IgD-negative memory B cell (primary cell): ENCODE measurements at regions not wholly inside any gene's neighbourhood (a gene's known extent, or its start where the extent isn't known, plus 50 kb on each side); places are given as distances from the start of the nearest gene placed in this dataset.
A peak's percentile ranks its signal among the peaks of the same experiment; 100 is the strongest.

Source experiments
- H3K27ac Mint-ChIP-seq, 3 donors: one replicate each; pipeline ENCODE4 v1.8.0; 2020 to 2022; ENCODE audit warnings: mild to moderate bottlenecking in 3 of 3, mixed read lengths in 3 of 3, moderate library complexity in 1 of 3
- H3K27me3 Mint-ChIP-seq: one replicate; pipeline ENCODE4 v1.8.0; 2021; ENCODE audit warnings: mixed read lengths
- H3K36me3 Mint-ChIP-seq: one replicate; pipeline ENCODE4 v1.8.0; 2020; ENCODE audit warnings: mild to moderate bottlenecking, mixed read lengths
- H3K4me1 Mint-ChIP-seq, 3 donors: one replicate each; pipeline ENCODE4 v1.8.0; 2020 to 2022; ENCODE audit warnings: mixed read lengths in 3 of 3, mild to moderate bottlenecking in 1 of 3
- H3K4me3 Mint-ChIP-seq, 4 donors: one replicate each; pipeline ENCODE4 v1.8.0; 2020 to 2022; ENCODE audit warnings: mild to moderate bottlenecking in 4 of 4, mixed read lengths in 4 of 4, moderate library complexity in 3 of 4
- H3K9me3 Mint-ChIP-seq, 3 donors: one replicate each; pipeline ENCODE4 v1.8.0; 2020 to 2021; ENCODE audit warnings: mixed read lengths in 3 of 3, mild to moderate bottlenecking in 1 of 3

DNA sequence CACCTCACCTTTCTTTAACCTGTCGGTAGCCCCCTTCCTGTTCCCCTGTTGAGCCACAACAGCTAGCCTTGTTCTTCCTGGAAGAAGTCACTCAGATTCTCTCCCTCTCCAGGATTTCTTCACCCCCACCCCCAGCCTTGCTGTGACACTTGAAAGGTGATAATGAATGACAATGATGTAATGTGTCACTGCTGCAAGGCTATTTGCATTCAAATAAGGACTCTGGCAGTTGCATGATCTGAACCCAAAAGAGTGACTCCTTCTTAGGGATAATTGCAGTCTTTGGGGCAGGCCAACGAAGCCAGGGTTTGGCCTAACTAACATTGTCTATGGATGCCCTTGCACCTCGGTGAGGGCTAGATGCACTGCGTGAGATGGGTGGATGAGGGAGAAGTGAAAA, 154.4 kb upstream of the CLINT1 start:
- Mint-ChIP-seq H3K4me1 (no peaks in the 10 kb centered on the region), H3K9me3 (peaks cover 0 to 2% (median 0%) of the 10 kb centered on the region in 3 donors), H3K36me3 (no peaks in the 10 kb centered on the region), H3K4me3 (no peak overlapping the region), H3K27ac (no peak overlapping the region), H3K27me3 (peaks cover 17% of the 10 kb centered on the region)

DNA sequence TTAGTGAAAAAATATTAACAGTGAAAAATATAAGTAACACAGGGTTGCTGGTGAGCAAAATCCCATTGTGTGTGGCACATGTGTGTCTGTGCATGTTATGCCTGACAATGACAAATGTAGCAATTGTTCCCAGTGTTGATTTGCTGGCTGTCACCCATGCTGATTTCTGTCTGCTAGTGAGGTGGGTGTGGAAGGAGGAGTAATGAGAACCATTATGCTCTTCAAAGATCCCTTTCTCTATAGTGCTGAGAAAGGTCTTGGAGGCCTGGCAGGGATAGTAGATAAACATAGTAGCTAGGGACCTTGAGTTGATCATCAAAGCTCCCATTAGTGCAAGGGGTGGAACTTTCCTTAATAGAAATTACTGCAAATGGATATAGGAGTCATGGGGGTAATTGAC, 152.5 kb upstream of the CLINT1 start:
- Mint-ChIP-seq H3K36me3 (no peaks in the 10 kb centered on the region), H3K4me3 (no peak overlapping the region), H3K9me3 (peaks cover 0 to 2% (median 0%) of the 10 kb centered on the region in 3 donors), H3K4me1 (no peaks in the 10 kb centered on the region), H3K27me3 (peaks cover 15% of the 10 kb centered on the region), H3K27ac (no peak overlapping the region)

DNA sequence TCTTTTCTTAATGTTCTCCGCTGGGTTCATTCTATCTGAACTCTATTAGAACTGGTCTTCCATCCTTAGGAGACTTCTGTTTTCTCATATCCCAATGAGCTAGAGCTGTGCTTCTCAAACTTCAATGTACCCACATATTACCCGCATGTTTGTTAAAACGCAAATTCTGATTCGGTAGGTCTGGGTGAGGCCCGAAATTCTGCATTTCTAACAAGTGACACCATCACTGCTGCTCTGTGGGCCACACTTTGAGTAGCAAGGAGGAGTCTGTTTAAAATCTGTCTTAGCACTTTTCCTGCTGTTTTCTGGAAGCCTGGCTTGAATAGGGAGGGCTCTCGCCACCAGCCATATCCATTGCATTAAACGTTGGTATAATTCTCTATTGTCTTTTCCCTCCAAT, 151.9 kb upstream of the CLINT1 start:
- Mint-ChIP-seq H3K4me1 (no peaks in the 10 kb centered on the region), H3K36me3 (no peaks in the 10 kb centered on the region), H3K4me3 (no peak overlapping the region), H3K27ac (no peak overlapping the region), H3K27me3 (peaks cover 12% of the 10 kb centered on the region), H3K9me3 (peaks cover 0 to 2% (median 0%) of the 10 kb centered on the region in 3 donors)

DNA sequence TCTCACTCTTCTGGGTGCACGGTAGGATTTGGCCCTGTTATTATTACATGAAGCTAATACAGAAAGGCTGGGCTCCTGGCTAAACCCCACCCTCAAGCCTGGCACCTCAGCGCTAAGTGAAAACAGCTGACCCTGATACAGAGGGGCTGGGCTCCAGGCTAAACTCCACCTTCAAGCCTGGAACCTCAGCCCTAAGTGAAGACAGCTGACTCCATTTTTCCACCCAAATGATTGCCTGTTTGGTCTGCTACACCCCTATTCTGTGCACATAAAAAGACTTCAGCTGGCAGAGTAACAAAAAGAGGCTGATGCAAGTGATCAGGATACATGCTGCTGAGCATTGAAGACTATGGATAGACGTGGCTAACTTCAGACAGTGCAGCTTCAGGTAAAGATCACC, 148.4 kb upstream of the CLINT1 start:
- H3K4me1 Mint-ChIP-seq: no peaks in the 10 kb centered on the region
- H3K9me3 Mint-ChIP-seq: no peaks in the 10 kb centered on the region
- no peak overlapping the region for H3K4me3 Mint-ChIP-seq
- no peaks in the 10 kb centered on the region for H3K36me3 Mint-ChIP-seq
- no peak overlapping the region for H3K27ac Mint-ChIP-seq
- H3K27me3 Mint-ChIP-seq: peaks cover 7% of the 10 kb centered on the region

DNA sequence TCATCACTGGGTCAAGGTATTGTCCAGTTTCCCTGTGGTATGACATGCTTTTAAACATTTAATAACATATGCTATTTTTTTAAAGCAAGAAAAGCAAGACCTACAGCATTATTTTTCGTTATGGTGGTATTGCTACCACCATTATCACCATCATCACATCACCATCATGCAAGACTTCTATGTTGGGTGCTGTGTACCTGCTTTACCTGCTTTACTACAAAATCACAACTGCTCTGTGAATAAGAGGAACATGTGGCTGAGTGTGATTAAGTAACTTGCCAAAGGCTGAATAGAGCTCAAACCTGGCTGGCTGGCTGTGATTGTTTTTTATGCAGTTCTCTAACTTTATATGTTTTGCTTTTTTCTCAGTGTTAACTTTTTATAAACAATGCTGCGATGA, 140.8 kb upstream of the CLINT1 start:
- H3K4me1 Mint-ChIP-seq: peaks cover 0 to 2% (median 0%) of the 10 kb centered on the region in 3 donors

DNA sequence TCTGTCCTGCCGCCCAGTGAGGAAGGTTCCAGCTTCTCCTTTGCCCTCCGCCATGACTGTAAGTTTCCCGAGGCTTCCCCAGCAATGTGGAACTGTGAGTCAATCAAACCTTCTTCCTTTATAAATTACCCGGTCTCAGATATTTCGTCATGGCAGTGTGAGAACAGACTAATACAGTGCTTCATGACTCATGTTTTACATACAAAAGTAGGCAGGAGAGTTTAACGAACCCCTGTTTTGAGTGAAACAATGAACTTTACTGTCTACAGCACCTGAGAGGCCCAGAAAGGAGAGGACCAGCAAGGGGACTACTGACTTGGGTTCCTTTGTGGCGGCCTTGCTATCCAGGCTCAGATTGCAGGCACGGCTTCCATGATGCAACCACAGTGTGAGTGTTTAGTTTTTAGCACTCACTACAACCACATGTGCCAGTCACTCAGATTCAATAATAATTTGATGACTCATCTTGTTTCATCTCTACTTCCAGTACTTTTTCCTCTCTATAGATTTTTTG, 139.1 kb upstream of the CLINT1 start:
- Mint-ChIP-seq H3K4me3 (no peak overlapping the region), H3K36me3 (no peaks in the 10 kb centered on the region), H3K4me1 (peaks cover 0 to 8% (median 2%) of the 10 kb centered on the region in 3 donors), H3K9me3 (peaks cover 0 to 2% (median 0%) of the 10 kb centered on the region in 3 donors), H3K27ac (no peak overlapping the region), H3K27me3 (peaks cover 9% of the 10 kb centered on the region)

More for the DNA sequence above, 140.8 kb upstream of the CLINT1 start:
- no peak overlapping the region for H3K27ac Mint-ChIP-seq
- no peaks in the 10 kb centered on the region for H3K36me3 Mint-ChIP-seq
- H3K27me3 Mint-ChIP-seq: peaks cover 6% of the 10 kb centered on the region
- no peak overlapping the region for H3K4me3 Mint-ChIP-seq
- H3K9me3 Mint-ChIP-seq: peaks cover 0 to 2% (median 0%) of the 10 kb centered on the region in 3 donors

DNA sequence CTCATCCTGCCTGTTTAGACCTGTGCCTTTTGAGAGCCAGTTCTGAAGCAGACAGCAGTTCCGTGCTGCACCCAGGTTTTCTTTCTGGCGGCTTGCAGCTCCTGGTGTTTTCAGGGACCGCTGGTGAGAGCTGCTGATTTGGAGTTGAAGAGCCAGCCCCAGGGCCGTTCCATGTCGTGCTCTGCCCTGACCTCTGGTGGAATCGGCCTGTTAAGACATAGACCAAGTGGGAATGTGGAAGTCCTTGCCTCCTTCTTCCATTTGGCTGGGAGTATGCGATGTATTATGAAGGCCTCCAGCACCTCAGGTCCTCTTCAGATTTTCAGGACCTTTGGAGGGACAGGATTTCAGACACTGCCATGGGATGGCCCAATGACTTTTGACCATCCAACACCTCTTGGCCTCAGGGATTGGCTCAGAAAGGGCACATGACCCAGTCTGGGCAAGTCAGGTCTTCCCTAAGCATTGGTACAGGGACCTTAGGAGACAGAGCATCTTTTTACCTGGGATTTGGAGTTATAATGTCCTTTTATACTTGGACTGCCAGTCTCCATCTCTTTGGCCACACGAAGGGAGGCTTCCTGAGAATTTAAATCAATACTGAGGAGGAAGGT, 136.1 kb upstream of the CLINT1 start:
- no peaks in the 10 kb centered on the region for H3K36me3 Mint-ChIP-seq
- H3K4me3 Mint-ChIP-seq: no peak overlapping the region
- H3K4me1 Mint-ChIP-seq: peaks cover 0 to 8% (median 2%) of the 10 kb centered on the region in 3 donors
- peaks cover 7% of the 10 kb centered on the region for H3K27me3 Mint-ChIP-seq
- H3K27ac Mint-ChIP-seq: peak overlapping the region in 1 of 3 donors; percentile 71
- H3K9me3 Mint-ChIP-seq: no peaks in the 10 kb centered on the region

DNA sequence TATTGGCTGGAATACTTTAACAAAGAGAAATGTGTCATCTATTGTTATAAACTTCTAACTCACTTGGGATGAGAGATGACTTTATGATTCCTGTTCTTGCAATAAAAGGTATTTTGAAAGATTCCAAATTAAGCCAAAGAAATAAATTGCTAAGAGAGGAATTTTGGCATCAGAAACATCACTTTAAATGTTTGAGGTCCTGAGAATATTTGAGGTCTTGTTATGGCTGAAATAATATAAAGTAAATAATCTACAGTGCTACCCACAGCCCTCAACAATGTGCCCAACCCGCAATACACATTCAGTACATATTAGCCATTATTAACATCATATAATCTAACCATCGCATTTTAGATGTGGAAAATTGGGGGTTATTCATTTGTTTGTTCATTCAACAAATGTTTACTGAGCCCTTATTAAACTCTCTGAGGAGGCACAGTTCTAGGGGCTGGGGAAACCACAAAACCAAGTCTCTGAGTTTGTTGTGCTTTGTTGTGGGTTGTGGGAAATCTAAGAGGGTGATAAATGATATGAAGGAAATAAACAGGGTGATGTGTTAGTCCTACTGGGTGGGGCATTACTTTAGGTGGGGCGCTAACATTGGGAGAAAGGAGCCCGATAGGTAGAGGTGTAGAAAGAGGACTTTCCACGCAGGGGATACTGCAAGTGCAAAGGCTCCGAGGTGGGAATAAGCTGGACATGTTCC, 135.2 kb upstream of the CLINT1 start:
- no peaks in the 10 kb centered on the region for H3K9me3 Mint-ChIP-seq
- peaks cover 0 to 8% (median 2%) of the 10 kb centered on the region in 3 donors for H3K4me1 Mint-ChIP-seq
- H3K27ac Mint-ChIP-seq: no peak overlapping the region
- H3K36me3 Mint-ChIP-seq: no peaks in the 10 kb centered on the region
- H3K4me3 Mint-ChIP-seq: no peak overlapping the region
- peaks cover 12% of the 10 kb centered on the region for H3K27me3 Mint-ChIP-seq

DNA sequence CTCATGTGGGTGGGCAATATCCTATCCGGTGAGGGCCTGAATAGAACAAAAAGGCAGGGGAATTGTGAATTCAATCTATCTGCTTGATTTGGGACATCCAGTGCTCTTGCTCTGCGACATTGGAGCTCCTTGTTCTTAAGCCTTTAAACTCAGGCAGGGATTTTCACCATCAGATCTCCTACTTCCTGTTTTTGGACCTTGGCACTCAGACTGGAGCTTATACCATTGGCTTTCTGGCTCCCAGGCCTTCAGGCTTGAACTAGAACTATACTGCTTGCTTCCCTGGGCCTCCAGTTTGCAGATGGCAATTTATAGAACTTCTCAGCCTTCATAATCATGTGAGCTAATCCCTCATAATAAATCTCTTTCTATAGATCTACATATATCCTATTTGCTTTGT, 134.3 kb upstream of the CLINT1 start:
- H3K4me1 Mint-ChIP-seq: peaks cover 0 to 8% (median 2%) of the 10 kb centered on the region in 3 donors
- peak overlapping the region in 1 of 4 donors; percentile 79 for H3K4me3 Mint-ChIP-seq
- no peaks in the 10 kb centered on the region for H3K36me3 Mint-ChIP-seq
- H3K27me3 Mint-ChIP-seq: peaks cover 12% of the 10 kb centered on the region
- no peaks in the 10 kb centered on the region for H3K9me3 Mint-ChIP-seq
- no peak overlapping the region for H3K27ac Mint-ChIP-seq

DNA sequence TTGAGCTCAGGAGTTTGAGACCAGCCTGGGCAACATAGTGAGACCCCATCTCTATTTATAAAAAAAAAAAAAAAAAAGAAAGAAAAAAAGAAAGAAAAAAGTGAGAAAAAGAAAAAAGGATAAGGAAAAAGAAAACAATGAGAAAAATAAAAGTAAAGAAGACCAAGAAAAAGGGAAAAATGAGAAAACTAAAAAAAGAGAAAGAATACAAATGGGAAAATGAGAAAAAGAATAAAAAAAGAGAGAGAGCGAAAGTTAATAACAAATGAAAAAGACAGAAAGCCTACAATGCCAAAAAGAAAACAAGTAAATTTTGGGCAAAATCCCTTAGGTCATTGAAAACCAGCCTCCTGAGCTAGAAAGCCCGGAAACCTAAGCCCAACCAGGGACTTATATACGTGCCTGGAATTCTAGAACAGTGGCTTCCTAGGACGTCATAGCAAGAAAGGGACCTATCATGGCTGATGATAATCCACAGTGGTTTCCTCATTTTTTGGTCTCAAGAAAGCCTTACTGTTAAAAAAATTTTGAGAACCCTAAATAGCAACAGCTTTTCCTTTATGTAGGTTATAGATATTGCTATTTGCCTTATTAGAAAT, 131.7 kb upstream of the CLINT1 start:
- H3K27ac Mint-ChIP-seq: no peak overlapping the region
- no peak overlapping the region for H3K4me3 Mint-ChIP-seq
- H3K27me3 Mint-ChIP-seq: peaks cover 12% of the 10 kb centered on the region
- no peaks in the 10 kb centered on the region for H3K36me3 Mint-ChIP-seq
- H3K4me1 Mint-ChIP-seq: peaks cover 0 to 8% (median 2%) of the 10 kb centered on the region in 3 donors
- H3K9me3 Mint-ChIP-seq: no peaks in the 10 kb centered on the region

DNA sequence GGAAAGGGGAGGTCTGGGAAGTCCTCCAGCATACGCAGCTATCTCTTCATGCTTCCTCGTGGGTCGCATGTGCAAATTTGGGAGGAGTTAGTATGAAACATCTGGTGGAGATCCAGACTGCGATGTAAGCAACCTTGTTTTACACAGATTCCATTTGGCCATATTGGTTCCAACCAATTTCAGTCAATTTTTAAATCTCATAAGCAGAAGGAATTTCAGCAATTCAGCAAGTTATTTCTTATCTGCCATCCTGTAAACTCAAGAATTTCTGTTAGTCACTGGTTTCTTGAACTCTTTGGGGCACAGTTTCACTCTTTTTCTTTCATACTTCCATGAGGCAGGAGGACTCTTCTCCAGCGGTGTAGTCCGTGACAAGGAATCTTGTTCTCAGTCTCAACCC, 130.4 kb upstream of the CLINT1 start:
- Mint-ChIP-seq H3K4me3 (no peak overlapping the region), H3K27ac (no peak overlapping the region), H3K4me1 (peaks cover 0 to 2% (median under 1%) of the 10 kb centered on the region in 3 donors), H3K27me3 (peaks cover 5% of the 10 kb centered on the region), H3K9me3 (no peaks in the 10 kb centered on the region), H3K36me3 (no peaks in the 10 kb centered on the region)

DNA sequence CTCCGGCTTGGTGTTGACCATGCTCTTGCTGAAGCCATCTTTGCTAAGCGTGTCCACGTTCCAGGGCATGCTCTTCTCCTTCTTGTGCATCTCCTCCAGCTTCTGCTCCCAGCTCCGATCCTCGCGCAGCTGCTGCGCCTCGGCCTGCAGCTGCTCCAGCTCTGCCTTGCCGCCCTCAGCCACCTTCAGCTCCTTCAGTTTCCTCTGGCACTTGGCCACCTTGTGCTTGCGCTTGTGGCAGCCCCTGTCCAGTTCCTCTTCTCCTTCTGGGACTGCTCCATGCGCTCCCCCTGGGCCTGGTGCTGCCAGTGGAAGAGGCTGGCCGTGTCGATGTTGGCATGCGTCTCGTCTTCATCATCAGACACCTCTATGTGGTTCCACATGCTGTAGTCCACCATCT, 128.3 kb upstream of the CLINT1 start:
- peak overlapping the region in 1 of 4 donors; percentile 59 for H3K4me3 Mint-ChIP-seq
- no peaks in the 10 kb centered on the region for H3K4me1 Mint-ChIP-seq
- peaks cover 2% of the 10 kb centered on the region for H3K36me3 Mint-ChIP-seq
- H3K27ac Mint-ChIP-seq: peak overlapping the region in 1 of 3 donors; percentile 39
- peaks cover 5% of the 10 kb centered on the region for H3K27me3 Mint-ChIP-seq
- H3K9me3 Mint-ChIP-seq: peaks cover 0 to 5% (median 2%) of the 10 kb centered on the region in 3 donors

DNA sequence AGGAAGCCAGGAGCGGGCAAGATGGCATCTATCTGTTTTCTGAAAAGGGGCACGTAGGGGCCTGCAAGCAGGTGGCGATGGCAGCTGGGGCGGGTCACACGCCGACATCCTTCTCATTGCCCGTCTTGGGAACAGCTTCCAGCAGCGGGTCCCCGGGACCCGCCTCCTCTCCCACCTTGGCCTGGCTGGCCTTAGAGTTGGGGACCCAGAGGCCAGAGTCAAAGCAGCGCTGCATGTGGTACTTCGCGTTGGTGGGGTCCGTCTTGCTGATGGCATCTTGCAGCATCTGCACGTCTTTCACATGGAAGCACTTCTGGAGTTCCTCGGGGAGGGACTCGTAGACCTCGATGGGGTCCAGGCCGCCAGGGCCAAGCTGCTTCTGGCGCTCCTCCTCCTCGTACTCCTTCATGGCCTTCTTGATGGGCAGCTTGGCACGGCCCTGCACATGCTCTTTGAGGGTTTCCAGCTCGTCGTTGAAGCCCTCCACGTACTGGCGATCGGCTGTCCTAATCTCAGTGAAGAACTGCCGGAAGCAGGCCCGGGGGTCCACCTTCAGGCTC, 127.6 kb upstream of the CLINT1 start:
- H3K27ac Mint-ChIP-seq: no peak overlapping the region
- peaks cover 5% of the 10 kb centered on the region for H3K27me3 Mint-ChIP-seq
- H3K4me1 Mint-ChIP-seq: no peaks in the 10 kb centered on the region
- peaks cover 0 to 5% (median 2%) of the 10 kb centered on the region in 3 donors for H3K9me3 Mint-ChIP-seq
- no peak overlapping the region for H3K4me3 Mint-ChIP-seq
- peaks cover 2% of the 10 kb centered on the region for H3K36me3 Mint-ChIP-seq

DNA sequence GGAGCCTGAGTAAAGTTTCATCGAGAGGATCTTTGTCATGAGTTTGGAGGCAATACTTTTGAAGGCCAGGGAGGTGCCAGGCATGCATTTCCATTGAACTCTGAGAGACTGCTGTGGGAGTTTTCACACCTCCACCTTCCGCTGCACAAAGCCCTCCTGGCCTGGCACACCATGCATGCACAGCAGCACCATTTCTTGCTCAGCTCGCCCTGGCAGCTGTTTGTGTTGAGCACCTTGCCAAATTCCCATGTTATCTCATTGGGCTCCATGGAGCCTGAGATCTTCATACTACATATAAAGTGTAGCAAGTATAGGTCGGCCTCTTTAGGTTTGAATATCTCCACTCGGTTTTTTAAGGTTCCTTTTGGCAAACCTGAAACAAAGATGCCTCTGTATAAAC, 125.7 kb upstream of the CLINT1 start:
- Mint-ChIP-seq H3K9me3 (peaks cover 0 to 5% (median 2%) of the 10 kb centered on the region in 3 donors), H3K4me3 (no peak overlapping the region), H3K4me1 (no peaks in the 10 kb centered on the region), H3K27me3 (peaks cover 2% of the 10 kb centered on the region), H3K27ac (no peak overlapping the region), H3K36me3 (peaks cover 2% of the 10 kb centered on the region)

DNA sequence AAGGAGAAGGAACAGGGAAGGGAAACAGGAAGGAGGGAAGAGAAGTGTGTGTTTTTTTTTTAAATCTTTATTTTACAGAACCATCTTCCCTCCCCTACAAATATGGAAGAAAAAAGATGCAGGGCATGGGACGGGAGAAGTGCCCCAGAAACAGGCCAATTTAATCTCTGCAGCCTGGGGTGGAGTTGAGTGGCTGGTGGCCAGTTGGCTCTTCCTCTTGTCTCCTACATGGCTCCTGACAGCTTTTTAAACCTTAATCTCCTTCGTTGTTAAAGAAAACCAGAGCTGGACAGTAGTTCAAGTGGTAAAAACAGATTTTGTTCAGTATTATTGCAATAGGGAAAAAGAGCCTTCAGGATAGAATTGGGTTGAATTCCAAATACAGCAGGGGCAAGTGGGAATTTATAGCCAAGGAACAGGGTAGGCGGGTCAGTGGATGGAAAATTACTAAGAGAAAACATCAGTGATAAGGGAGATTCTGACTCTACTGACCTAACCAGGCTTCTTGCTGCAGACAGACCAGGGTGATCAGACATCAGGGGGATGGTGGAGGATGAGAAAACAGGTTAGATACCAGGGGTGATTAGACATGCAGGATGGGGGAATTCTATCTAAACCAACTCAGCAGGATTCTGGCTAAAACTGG, 125.1 kb upstream of the CLINT1 start:
- Mint-ChIP-seq H3K9me3 (peaks cover 0 to 5% (median 2%) of the 10 kb centered on the region in 3 donors), H3K4me1 (no peaks in the 10 kb centered on the region), H3K36me3 (peaks cover 2% of the 10 kb centered on the region), H3K27ac (no peak overlapping the region), H3K4me3 (no peak overlapping the region), H3K27me3 (no peaks in the 10 kb centered on the region)
